ENCODE measurements at regions not wholly inside any gene's neighbourhood (a gene's known extent, or its start where the extent isn't known, plus 50 kb on each side); places are given as distances from the start of the nearest gene placed in this dataset.
A peak's percentile ranks its signal among the peaks of the same experiment; 100 is the strongest.

- TF ChIP-seq CTCF (conservative IDR thresholded peaks at IDR 0.05; ENCODE audit: low read depth, low read length): no peak
- H3K4me3 ChIP-seq (ENCODE audit: low read depth, low read length): no peak overlapping the region
- DNase-seq (ENCODE audit: low read depth): no peak
Measured at GRCh38 chr1:29883411-29883832, 647.1 kb downstream of the PTPRU start.

GRCh38 chr1:29880556-29880955 is 644.2 kb downstream of the PTPRU start:
- DNase-seq (ENCODE audit: low read depth): no peak

GRCh38 chr1:29879217-29879616 is 642.9 kb downstream of the PTPRU start:
- no peak for DNase-seq (ENCODE audit: low read depth)
- no peak for TF ChIP-seq CTCF (conservative IDR thresholded peaks at IDR 0.05; ENCODE audit: low read depth, low read length)
- no peak overlapping the region for H3K4me3 ChIP-seq (ENCODE audit: low read depth, low read length)

More at GRCh38 chr1:29880556-29880955, 644.2 kb downstream of the PTPRU start:
- TF ChIP-seq CTCF (conservative IDR thresholded peaks at IDR 0.05; ENCODE audit: low read depth, low read length): peak; percentile 49
- H3K4me3 ChIP-seq (ENCODE audit: low read depth, low read length): no peak overlapping the region

- H3K4me3 ChIP-seq (ENCODE audit: low read depth, low read length): no peak overlapping the region
- TF ChIP-seq CTCF (conservative IDR thresholded peaks at IDR 0.05; ENCODE audit: low read depth, low read length): no peak
- DNase-seq (ENCODE audit: low read depth): no peak
Measured at GRCh38 chr1:29878501-29878900, 642.2 kb downstream of the PTPRU start.

GRCh38 chr1:29876902-29877301 is 640.6 kb downstream of the PTPRU start:
- H3K4me3 ChIP-seq (ENCODE audit: low read depth, low read length): no peak overlapping the region
- TF ChIP-seq CTCF (conservative IDR thresholded peaks at IDR 0.05; ENCODE audit: low read depth, low read length): no peak
- no peak for DNase-seq (ENCODE audit: low read depth)

GRCh38 chr1:29876441-29876840 is 640.1 kb downstream of the PTPRU start:
- DNase-seq (ENCODE audit: low read depth): no peak
- TF ChIP-seq CTCF (conservative IDR thresholded peaks at IDR 0.05; ENCODE audit: low read depth, low read length): no peak
- no peak overlapping the region for H3K4me3 ChIP-seq (ENCODE audit: low read depth, low read length)

GRCh38 chr1:29875557-29876028 is 639.3 kb downstream of the PTPRU start:
- no peak for DNase-seq (ENCODE audit: low read depth)
- TF ChIP-seq CTCF (conservative IDR thresholded peaks at IDR 0.05; ENCODE audit: low read depth, low read length): no peak
- no peak overlapping the region for H3K4me3 ChIP-seq (ENCODE audit: low read depth, low read length)

Data from epithelial cell of proximal tubule (primary cell).